Putamen (tissue), 1 donor: ENCODE measurements at regions not wholly inside any gene's neighbourhood (a gene's known extent, or its start where the extent isn't known, plus 50 kb on each side); places are given as distances from the start of the nearest gene placed in this dataset.
A peak's percentile ranks its signal among the peaks of the same experiment; 100 is the strongest.

ENCODE experiments used
- DNase-seq: peaks from one replicate; pipeline ENCODE4 v3.0.0-alpha.2; 2016; ENCODE audit warnings: low spot score

- DNase-seq: peak; percentile 34
Observed at GRCh38 chr12:13595536-13596443, 385.6 kb downstream of the GRIN2B start.

- no peak for DNase-seq
Observed at GRCh38 chr12:13594731-13595514, 386.5 kb downstream of the GRIN2B start.

- no peak for DNase-seq
Observed at GRCh38 chr12:13592063-13592942, 389.1 kb downstream of the GRIN2B start.

GRCh38 chr12:13591488-13591887 lies 389.9 kb downstream of the GRIN2B start:
- DNase-seq: no peak

- no peak for DNase-seq
Observed at GRCh38 chr12:13591059-13591458, 390.3 kb downstream of the GRIN2B start.

- no peak for DNase-seq
Observed at GRCh38 chr12:13588574-13588973, 392.0 kb downstream of the EMP1 start.

- DNase-seq: no peak
Observed at GRCh38 chr12:13587721-13588390, 391.3 kb downstream of the EMP1 start.

- DNase-seq: no peak
Observed at GRCh38 chr12:13586361-13586760, 389.8 kb downstream of the EMP1 start.

- DNase-seq: no peak
Observed at GRCh38 chr12:13584541-13584940, 388.0 kb downstream of the EMP1 start.

- DNase-seq: no peak
Observed at GRCh38 chr12:13583630-13584029, 387.1 kb downstream of the EMP1 start.

- no peak for DNase-seq
Observed at GRCh38 chr12:13582421-13582820, 385.9 kb downstream of the EMP1 start.

- no peak for DNase-seq
Observed at GRCh38 chr12:13581031-13581430, 384.5 kb downstream of the EMP1 start.

- DNase-seq: no peak
Observed at GRCh38 chr12:13580206-13580605, 383.7 kb downstream of the EMP1 start.

GRCh38 chr12:13576935-13577500 lies 380.5 kb downstream of the EMP1 start:
- DNase-seq: no peak

- no peak for DNase-seq
Observed at GRCh38 chr12:13573698-13574321, 377.3 kb downstream of the EMP1 start.

- no peak for DNase-seq
Observed at GRCh38 chr12:13571035-13571434, 374.5 kb downstream of the EMP1 start.

GRCh38 chr12:13570005-13570694 lies 373.6 kb downstream of the EMP1 start:
- no peak for DNase-seq

- DNase-seq: no peak
Observed at GRCh38 chr12:13566292-13566691, 369.8 kb downstream of the EMP1 start.

GRCh38 chr12:13564266-13564810 lies 367.8 kb downstream of the EMP1 start:
- DNase-seq: no peak

GRCh38 chr12:13563743-13564125 lies 367.2 kb downstream of the EMP1 start:
- no peak for DNase-seq
